ENCODE measurements at regions not wholly inside any gene's neighbourhood (a gene's known extent, or its start where the extent isn't known, plus 50 kb on each side); places are given as distances from the start of the nearest gene placed in this dataset.

- TF ChIP-seq TARDBP (IDR thresholded peaks at IDR 0.05) (no peak), SP1 (IDR thresholded peaks at IDR 0.05) (no peak), SUZ12 (IDR thresholded peaks at IDR 0.05) (no peak), HDGF (IDR thresholded peaks at IDR 0.05; ENCODE audit: borderline replicate concordance) (no peak), ELF4 (IDR thresholded peaks at IDR 0.05) (no peak)
These were observed 320.9 kb downstream of the SHANK2 start for GRCh38 chr11:70931430-70931829.

Data from HEK293T (cell line).